RKO (cell line): ENCODE measurements at regions not wholly inside any gene's neighbourhood (a gene's known extent, or its start where the extent isn't known, plus 50 kb on each side); places are given as distances from the start of the nearest gene placed in this dataset.
"Not testable (repeated sequence)": the region's sequence is repeated elsewhere in the genome, so short reads cannot be mapped to it uniquely, and the experiment has no call there.

Experiments used
- DNase-seq: peaks from one replicate; pipeline ENCODE4 v3.0.0-alpha.2; 2016; ENCODE audit warnings: low spot score

DNA sequence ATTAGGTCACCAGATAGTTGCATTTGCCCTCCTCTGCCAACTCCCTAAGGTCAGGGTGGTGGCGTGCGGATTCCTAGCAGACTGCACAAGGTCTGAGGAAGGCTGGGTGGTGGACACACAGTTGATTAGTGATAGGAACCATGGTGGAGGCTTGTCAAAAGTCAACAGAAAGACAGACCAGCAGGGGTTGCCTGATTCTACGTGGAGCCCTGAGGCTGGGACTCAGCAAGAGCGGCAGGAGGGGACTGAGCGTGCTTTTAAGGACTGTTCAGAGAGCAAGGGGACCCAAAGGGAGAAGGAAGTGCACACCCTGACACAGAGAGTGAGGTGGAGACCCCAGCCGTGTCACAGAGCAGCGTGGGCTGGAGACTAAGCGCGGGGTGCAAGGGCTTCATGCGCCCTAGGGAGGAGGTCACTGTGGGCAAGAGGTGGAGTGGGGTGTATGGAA, 513.2 kb downstream of the RNF144A start:
- no peak for DNase-seq

DNA sequence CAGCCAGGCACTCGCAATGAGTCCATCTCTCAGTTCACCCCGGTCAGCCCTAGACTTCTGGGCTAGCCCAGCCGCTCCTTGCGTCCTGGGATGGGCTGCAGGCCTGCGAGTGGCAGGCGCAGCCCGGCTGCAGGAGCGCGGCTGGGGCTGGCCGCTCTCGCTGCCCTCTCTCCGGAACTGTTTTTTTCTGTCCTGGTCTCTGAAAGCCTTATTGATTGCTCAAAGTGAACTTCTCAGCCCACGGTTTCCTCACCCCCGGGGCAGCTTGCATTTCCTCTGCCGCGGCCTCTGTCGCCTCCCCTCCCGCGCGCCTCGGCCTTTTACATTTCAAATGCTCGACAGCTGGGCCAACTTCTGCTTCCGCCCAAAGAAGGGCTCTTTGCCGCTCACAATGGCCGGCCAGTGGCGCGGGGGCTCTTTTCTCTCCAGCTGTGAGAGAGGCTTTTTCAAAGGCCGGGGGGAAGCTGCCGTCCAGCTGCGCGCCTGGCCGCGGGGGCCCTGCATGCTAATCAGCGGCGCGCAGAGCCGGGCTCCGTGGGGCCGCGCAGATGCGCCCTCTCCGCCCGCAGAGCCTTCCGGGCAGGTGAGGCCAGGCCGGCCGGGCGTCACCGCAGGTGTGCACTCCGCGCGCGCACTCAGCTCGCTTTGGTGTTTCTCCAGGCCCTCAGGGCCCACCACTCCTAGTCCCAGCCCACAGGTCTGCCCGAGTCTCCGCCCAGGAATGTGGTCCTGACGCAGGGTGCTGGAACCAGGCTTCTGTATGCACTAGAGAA, 513.8 kb downstream of the RNF144A start:
- DNase-seq, result no peak

- no peak for DNase-seq
Observed at GRCh38 chr2:7432436-7432835, 515.2 kb downstream of the RNF144A start.

DNA sequence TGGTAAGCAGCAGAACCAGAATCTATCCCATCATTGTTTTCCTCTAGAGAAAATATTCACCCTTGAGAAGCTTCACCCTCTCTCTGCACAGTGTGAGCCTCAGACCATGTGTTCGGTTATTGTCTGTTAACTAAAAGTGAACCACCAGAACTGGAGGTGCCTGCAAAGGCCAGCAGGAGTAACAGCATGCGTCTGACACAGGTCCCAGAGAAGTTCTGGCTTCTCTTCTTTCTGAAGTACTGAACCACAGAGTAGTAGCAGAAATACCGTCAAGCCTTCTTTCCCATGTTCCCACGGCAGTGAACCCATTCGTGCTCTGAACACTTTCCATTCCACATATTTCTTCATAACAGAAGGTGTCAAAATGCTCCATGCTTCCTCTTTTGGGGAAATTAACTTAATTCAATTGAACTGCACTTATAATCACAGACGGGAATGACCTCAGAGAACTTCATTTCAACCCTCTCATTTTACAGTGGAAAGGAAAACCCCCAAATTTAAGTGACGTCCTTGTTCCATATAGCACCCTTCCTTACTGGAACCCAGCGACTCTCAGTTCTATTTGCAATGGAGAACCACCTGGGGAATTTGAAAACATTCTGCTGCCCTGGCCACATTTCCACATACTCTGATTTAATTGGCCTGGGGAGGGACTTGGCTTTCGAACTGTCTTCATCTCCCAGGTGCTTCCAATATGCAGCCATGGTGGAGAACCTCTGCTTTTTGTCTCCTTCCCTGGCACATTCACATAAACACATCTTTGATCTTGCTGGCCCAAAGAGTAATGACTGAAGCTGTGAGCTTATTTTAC, 519.1 kb downstream of the RNF144A start:
- DNase-seq, result no peak

GRCh38 chr2:7437141-7437540, 519.9 kb downstream of the RNF144A start:
- DNase-seq, result no peak

DNA sequence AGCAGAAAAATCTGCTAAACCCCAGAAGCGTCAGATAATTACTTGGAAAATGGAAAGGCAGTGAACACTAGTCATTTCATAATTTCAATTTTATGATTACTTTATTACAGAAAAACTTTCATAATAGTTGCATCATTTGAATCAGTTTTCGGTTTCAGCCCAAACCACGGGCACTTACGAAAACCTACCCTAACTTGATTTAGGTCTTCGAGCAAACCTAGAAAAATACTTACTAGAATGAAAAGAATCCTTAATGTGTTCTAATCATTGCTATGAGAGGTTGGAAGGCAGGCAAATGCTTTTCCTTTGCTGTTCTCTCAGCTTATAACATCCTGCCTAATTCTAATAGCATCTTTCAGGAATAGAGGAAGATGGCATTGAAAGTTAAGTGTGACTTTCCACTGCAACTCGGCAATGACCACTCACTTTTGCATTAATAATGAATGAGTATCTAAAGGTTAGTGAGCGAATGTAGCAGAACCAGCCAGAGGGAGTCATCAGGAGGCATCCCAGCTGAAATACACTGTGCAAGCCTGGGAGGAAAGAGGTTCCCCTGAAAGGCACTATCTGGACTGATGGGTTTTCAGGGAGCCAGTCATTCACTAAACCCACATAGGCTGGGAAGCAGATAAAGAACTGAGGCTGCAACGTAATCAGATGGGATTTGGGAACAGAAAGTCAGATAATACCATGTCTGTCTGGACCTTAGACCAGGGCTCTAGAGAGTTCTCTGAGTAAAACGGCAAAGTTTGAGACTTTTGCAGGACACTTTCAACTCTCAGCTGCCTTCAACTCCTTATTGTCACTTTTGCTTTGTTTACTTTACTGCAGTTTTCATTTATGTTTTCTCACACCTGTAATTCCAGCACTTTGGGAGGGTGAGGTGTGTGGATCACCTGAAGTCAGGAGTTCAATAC, 520.8 kb downstream of the RNF144A start:
- DNase-seq, result no peak

GRCh38 chr2:7438855-7439254, 521.6 kb downstream of the RNF144A start:
- no peak for DNase-seq

- DNase-seq, result no peak
Observed at GRCh38 chr2:7440977-7441376, 523.8 kb downstream of the RNF144A start.

- DNase-seq, result not testable (repeated sequence)
Observed at GRCh38 chr2:7441841-7442240, 524.6 kb downstream of the RNF144A start.

- DNase-seq, result no peak
Observed at GRCh38 chr2:7444626-7445025, 527.4 kb downstream of the RNF144A start.

DNA sequence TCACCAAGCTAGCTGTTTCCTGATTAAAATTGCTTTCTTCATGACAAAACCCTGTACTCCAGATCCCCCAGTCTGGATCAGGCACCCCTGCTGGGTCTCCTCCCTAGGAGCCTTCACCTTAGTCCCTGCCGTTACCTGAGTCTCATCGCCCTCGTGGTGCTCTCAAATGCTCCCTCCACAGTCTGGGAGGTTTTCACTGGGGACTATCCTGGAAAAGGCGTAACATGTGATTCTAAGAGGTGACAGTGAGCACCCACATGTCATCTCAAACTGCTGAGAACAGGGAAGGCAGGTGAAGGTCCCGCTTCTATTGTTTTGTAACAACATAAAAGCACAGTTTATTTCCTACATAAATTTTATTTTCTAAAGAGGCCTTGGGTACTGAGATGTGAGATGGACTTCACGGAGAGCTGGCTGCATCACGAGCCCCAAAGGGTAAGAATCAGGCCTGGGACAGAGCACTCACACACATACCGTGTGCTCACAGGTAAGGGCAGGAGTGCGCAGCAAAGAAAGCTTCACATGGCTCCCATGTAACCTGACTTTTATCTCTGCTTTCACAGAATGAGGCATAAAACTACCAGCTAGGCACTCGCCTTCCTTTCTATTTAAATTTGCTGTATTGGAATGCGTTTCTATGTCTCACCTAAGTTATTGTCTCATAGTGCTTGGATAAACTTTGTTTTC, 531.5 kb downstream of the RNF144A start:
- DNase-seq, result no peak

GRCh38 chr2:7449298-7449697, 532.1 kb downstream of the RNF144A start:
- DNase-seq, result no peak

GRCh38 chr2:7450188-7450832, 533.1 kb downstream of the RNF144A start:
- no peak for DNase-seq

DNA sequence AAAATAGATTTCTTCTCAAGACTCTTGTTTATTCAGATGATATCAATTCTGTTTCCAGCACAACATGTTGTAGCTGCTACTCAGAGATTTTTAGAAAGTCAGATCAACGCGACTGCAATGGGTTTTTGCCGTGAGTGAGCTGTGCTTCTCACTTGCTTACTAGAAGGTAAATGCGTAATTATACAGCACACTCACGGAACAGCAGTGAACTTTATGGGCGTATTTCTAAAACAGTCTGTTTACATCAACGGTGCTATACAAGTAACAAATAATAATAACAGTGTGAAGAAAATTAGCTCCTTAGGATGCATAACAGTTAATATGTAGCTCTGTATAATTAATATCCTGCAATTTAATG, 533.6 kb downstream of the RNF144A start:
- DNase-seq, result no peak

GRCh38 chr2:7452110-7452876, 535.1 kb downstream of the RNF144A start:
- DNase-seq, result no peak

DNA sequence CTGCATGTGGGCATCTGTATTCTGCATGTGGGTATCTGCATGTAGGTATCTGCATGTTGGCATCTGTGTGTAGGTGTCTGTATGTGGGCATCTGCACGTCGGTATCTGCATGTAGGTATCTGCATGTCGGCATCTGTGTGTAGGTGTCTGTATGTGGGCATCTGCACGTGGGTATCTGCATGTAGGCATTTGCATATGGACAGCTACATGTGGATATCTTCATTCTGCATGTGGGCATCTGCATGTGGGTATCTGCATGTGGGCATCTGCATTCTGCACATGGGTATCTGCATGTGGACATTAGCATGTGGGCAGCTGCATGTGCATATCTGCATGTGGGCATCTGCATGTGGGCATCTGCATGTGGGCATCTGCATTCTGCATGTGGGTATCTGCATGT, 537.4 kb downstream of the RNF144A start:
- no peak for DNase-seq

GRCh38 chr2:7456762-7457161, 539.5 kb downstream of the RNF144A start:
- no peak for DNase-seq

DNA sequence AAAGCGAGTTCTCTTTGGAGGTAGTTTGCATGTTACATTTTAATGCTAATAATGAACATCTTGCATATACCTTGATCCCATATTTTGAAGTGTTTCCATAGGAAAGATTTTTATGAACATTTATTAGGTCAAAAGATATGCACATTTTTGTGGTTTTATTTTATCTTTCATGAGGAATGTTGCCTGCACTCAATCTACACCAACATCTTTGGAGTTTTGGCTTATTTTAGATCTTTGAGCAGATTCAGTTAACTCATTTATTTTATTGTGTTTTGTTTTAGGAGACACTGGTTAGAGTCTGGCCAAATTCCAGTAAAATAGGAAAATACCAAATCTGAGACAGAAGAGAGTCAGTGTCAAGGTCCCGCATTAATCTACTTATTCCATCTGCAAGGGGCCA, 540.9 kb downstream of the RNF144A start:
- no peak for DNase-seq

- no peak for DNase-seq
Observed at GRCh38 chr2:7467782-7468447, 550.7 kb downstream of the RNF144A start.

DNA sequence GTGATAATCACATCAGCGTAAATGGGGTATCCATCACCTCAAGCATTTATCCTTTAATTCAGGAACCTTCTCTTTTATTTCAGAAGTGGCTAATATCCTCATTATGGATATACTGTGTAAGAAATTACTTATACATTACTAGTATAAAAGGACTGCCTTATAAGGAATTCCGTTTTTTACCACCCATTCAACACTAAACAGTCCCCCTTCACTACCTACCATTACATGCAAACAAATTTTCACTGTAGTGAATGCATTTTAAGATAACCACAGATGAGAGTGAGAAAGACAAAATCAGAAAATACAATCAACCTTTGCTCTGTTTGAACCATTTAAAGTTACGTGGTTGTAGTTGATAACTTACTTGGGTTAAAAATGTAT, 551.2 kb downstream of the RNF144A start:
- no peak for DNase-seq
